ENCODE measurements at regions not wholly inside any gene's neighbourhood (a gene's known extent, or its start where the extent isn't known, plus 50 kb on each side); places are given as distances from the start of the nearest gene placed in this dataset.

DNA sequence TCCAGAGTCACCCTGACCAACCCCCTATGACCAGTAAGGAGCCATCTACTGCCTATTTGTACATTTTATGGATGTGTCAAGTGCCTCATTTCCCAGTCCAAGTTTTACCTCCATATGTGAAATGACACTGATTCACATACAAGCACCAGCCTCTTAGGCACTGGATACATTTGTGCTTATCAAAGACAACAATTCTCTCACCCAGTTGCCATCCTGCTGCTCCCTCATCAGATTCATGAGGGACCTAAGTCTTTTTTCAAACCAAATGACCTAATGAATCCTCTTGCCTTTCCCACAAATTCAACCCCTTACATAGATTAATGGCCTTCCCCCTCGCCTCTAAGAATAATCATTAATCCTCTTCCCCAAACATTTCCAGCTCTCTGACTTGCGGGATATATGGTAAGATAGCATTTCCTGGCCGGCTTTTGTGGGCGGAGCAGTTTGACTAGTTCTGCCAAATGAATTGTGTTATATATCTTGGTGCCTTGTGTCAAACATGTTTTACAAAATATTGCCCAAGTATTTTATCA is 233.9 kb downstream of the ARAP2 start:
- Mint-ChIP-seq H3K4me1 (ENCODE audit: low read depth) (no peaks in the 10 kb centered on the region), H3K27ac (no peak overlapping the region), H3K36me3 (ENCODE audit: low read depth) (no peaks in the 10 kb centered on the region), H3K9me3 (peaks cover 23% of the 10 kb centered on the region), H3K27me3 (ENCODE audit: insufficient read depth) (no peaks in the 10 kb centered on the region), H3K4me3 (no peak overlapping the region)
- no peak for DNase-seq
- TF ChIP-seq, protein P1, sequence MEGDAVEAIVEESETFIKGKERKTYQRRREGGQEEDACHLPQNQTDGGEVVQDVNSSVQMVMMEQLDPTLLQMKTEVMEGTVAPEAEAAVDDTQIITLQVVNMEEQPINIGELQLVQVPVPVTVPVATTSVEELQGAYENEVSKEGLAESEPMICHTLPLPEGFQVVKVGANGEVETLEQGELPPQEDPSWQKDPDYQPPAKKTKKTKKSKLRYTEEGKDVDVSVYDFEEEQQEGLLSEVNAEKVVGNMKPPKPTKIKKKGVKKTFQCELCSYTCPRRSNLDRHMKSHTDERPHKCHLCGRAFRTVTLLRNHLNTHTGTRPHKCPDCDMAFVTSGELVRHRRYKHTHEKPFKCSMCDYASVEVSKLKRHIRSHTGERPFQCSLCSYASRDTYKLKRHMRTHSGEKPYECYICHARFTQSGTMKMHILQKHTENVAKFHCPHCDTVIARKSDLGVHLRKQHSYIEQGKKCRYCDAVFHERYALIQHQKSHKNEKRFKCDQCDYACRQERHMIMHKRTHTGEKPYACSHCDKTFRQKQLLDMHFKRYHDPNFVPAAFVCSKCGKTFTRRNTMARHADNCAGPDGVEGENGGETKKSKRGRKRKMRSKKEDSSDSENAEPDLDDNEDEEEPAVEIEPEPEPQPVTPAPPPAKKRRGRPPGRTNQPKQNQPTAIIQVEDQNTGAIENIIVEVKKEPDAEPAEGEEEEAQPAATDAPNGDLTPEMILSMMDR (IDR thresholded peaks at IDR 0.05): no peak

DNA sequence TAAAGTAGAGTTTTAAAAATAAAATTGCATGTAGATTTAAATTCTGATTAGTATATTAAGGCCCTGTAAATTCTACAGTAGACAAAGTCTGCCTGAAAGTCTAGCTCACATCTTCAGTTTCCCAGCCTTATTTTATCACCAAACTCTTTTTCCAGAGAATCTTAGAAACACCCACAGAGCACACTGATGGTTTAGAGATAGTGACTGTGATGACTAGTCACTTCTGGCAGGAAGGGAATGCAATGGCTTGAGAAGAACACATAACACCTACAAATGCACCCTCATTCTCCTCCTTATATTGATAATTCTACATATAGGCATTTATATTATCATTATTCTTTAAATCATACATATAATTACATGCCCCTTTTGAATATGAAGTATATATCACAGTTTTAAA is 232.9 kb downstream of the ARAP2 start:
- Mint-ChIP-seq H3K36me3 (ENCODE audit: low read depth) (no peaks in the 10 kb centered on the region), H3K9me3 (peaks cover 23% of the 10 kb centered on the region), H3K27ac (no peak overlapping the region), H3K4me3 (no peak overlapping the region), H3K27me3 (ENCODE audit: insufficient read depth) (no peaks in the 10 kb centered on the region), H3K4me1 (ENCODE audit: low read depth) (no peaks in the 10 kb centered on the region)
- no peak for DNase-seq
- TF ChIP-seq, protein P1 (IDR thresholded peaks at IDR 0.05): no peak

DNA sequence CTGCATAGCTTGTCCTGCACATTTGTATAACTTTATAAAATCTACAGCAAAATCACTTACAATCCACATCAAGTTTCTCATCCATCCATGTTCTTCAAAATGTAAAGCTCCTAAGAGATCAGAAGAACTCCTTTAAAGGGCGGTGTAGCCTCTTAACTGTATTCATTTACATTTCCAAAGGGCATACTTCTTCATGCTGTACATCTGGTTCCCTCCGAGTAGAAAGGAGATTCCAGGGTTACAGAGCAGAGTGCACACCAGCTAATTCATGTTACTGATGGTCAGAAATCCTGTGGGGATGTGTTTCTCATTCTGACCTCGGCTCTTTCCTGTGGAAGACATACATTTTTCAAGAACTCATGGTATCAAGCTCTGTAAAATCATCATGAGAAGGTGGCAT is 231.8 kb downstream of the ARAP2 start:
- Mint-ChIP-seq H3K4me3 (no peak overlapping the region), H3K9me3 (peaks cover 24% of the 10 kb centered on the region), H3K27ac (no peak overlapping the region), H3K36me3 (ENCODE audit: low read depth) (no peaks in the 10 kb centered on the region), H3K27me3 (ENCODE audit: insufficient read depth) (no peaks in the 10 kb centered on the region), H3K4me1 (ENCODE audit: low read depth) (no peaks in the 10 kb centered on the region)
- DNase-seq: no peak
- TF ChIP-seq, protein P1 (IDR thresholded peaks at IDR 0.05): no peak

DNA sequence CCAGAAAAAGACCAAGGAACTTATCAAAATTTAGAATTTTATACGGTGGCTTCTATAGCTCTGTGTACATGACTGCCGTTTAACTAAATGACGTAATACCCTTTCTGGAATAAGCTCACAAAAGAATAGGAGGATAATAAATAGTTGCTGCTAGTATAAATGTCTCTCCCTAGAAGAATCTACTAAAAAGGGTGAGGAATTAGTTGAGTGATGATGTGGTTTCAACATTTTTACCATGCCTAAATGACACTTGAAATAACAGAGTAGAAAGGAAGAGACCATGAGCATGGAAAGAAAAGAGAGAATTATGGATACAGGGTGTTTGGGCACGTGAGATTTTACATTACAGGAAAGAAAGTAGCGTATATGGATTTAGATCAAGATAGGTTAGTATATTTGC is 231.1 kb downstream of the ARAP2 start:
- Mint-ChIP-seq H3K27me3 (ENCODE audit: insufficient read depth) (no peaks in the 10 kb centered on the region), H3K36me3 (ENCODE audit: low read depth) (no peaks in the 10 kb centered on the region), H3K4me3 (no peak overlapping the region), H3K27ac (no peak overlapping the region), H3K9me3 (peaks cover 23% of the 10 kb centered on the region), H3K4me1 (ENCODE audit: low read depth) (no peaks in the 10 kb centered on the region)
- no peak for DNase-seq
- TF ChIP-seq, protein P1 (IDR thresholded peaks at IDR 0.05): no peak

Data from HFFc6 (cell line).